Ovary (tissue), 3 donors: ENCODE measurements at regions not wholly inside any gene's neighbourhood (a gene's known extent, or its start where the extent isn't known, plus 50 kb on each side); places are given as distances from the start of the nearest gene placed in this dataset.

Source experiments
- CTCF ChIP-seq, 3 donors: fragments of 450-650 bp in 2 of 3; fragments of 200-600 bp in 1 of 3; IDR thresholded peaks; one replicate each; pipeline versions ENCODE4 v1.5.1 to v1.8.0; 2016 to 2022; ENCODE audit warnings: antibody characterized with exemption in 3 of 3, mild to moderate bottlenecking in 1 of 3
- EP300 ChIP-seq: sonication (generic); formaldehyde crosslinking; IDR thresholded peaks from one replicate; pipeline ENCODE4 v1.6.1; 2017; ENCODE audit warnings: antibody characterized with exemption
- donor health status: DM: no; HTN: no; CAD: no.

- TF ChIP-seq CTCF (IDR thresholded peaks at IDR 0.05): no peak
- no peak for TF ChIP-seq EP300
These were observed 227.3 kb upstream of the RTL1 start for GRCh38 chr14:101130861-101131260.
